T-helper 2 cell (primary cell): ENCODE measurements at regions not wholly inside any gene's neighbourhood (a gene's known extent, or its start where the extent isn't known, plus 50 kb on each side); places are given as distances from the start of the nearest gene placed in this dataset.

Source experiments
- DNase-seq, 5 experiments: peaks; one replicate each; pipeline versions ENCODE4 v3.0.0 to v3.0.0-alpha.2; 2012 to 2022

DNA sequence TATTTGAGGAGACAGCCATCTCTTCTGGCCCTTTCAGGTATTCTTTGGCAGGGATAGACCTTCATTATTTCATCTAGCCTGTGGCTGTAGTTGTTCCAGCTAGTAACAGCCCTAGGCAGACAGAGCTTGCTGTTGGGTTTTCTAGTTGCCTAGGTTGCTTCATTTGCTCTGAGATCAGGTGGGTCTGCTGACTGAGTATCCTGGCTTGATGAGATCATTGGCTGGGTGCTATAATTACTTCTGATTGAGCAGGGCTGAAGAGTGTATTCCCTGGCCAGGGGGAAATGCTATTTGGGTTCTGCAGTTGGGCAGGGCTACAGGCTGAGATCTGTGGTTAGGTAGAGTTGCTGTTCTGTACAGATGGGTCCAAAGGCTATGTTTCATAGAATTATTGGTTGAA is 456.1 kb downstream of the PSAT1 start:
- DNase-seq = no peak

DNA sequence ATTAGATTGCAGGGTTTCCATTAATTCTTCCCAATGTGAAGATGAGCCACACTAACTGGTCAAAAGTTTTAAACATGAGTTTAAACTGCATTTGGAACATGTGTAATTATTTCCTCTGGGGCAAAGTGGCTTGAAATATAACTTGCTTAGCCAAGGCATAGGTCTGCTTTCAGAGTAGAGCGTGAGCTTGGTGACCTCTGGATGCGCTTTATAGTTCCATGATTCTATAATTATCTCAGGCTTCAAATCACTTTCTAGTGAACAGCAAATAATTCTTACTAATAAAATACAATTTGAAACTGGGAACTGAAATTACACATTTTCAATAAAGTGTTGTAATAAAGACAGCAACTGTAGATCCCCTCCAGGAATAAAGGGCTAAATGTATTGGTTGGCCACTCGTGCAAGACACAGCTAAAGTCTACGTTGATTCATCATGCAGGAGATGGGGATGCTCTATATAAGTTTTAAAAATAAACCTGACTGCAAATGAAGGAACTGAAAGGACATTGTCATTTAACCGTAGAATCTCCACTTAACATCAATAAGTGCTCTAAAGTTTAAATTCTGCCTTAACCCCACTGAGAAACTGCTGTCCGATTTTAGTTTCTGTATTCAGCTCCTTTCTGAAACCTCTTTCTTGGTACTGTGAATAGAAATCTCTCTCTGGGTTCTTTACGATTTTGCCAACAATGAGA is 460.0 kb downstream of the PSAT1 start:
- no peak for DNase-seq

DNA sequence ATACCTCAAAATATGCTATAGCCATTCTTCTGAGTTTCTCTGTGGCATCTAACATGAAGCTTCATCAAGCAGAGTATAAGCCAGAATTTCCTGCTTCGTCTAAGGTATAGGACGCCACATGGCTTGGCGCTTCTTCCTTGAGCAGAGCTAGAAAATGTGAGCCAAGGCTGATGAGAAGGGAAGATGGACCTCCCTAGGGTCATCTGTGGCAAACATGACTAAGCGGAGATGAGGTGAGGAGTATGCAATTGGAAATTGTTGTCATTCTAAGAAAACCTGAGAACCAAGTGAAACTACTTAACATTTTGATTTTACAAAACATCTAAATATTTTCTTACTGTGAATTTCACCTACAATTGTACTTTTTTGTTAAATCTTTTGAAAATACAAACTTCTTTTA is 466.5 kb downstream of the PSAT1 start:
- DNase-seq = no peak

DNA sequence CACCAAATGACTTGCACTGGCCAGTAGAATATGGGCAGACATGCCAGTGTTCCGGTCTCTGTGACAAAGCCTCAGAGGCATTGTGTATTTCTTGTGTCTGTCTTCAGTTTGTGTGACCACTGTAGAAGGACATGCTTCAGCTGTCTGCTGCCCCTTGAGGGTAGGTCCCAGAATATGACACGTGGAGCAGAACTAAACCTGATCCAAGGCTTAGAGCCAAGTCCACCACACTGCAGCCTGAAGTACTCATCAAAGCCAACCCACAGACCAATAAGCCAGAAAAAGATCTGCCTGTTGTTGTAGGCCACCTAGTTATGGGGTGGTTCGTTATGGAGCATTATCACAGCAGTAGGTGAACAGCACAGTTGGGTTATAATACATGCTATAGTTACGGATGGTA is 468.9 kb downstream of the PSAT1 start:
- no peak for DNase-seq

DNA sequence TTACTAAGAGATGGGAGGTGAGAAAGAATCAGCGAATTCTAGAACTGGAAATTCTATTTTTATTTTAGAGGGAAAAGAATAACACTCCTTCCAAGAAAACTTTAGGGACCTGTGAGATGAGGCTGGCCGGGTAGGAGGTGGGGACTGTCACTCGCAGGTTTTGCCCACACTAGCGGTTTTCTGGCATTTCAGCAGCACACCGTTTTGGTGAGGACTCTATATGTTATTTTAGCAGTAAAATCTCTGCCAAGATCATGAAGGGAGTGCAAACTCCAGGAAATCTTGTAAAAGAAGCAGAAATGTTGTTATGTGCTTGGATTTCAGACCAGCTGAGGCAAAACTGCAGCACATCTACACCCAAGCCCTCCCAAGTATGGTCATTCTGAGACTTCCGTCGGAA is 470.6 kb downstream of the PSAT1 start:
- no peak for DNase-seq

DNA sequence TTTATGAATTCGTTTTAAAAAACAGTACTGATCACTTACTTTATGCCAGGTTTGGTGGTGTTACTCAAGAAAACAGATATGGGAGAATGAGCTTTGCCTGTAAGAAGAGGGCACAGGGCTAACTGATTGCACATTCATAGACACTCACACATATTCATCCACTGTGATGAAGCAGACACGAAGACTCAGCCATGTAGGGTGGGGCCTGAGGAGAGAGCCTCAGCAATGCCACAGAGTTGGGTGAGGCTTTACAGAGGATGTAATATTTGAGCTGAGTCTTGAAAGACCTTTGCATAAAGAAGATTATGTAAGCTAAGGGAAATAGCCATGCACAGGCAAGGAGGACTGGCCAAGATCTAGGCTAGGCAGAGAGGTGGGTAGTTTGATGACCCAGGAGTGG is 472.8 kb downstream of the PSAT1 start:
- DNase-seq = no peak

DNA sequence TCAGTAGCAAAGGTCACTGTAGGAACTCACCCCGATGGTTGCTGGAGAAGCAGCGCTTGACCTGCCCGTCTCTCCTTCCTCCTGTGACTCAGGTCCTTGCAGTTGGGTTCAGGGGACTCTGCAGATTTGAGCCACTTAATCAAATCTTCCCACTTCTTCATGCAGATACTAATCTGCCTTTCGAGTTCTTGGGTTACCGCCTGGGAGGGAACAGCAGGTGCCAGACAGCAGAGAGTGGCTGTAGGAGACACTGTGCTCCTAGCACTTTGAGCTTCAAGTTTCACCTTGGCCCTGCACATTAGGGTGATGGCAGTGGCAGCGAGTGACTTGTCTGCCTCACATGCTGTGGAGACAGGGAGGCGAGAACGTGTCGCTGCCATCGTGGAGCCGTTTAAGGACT is 478.3 kb downstream of the PSAT1 start:
- no peak for DNase-seq

DNA sequence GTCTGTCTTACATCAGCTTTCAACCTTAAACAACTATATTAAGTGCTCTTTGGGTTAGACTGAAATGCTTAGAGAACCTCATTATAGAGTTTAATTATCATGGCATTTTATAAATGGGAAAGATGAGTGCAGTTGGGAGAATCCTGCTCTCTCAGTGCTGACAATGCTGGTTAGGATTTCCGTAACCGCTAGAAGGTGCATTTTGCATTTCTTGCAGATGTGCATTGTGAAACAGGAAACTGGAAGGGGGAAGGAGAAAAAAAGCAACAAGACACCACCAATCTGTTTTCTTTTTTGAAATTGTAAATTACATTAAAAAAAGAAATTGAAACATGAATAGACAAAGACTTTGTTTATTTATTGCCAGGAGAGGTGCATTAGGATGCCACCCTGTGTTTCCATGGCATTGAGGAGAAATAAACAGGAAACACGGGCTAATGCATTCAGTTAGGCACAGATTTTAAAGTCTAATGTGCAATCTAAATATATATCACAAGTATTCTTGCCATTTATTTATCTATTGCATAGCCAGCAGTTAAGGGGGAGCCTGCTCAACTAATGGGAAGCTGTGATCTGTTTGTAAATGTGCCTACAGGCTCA is 478.9 kb downstream of the PSAT1 start:
- no peak for DNase-seq

DNA sequence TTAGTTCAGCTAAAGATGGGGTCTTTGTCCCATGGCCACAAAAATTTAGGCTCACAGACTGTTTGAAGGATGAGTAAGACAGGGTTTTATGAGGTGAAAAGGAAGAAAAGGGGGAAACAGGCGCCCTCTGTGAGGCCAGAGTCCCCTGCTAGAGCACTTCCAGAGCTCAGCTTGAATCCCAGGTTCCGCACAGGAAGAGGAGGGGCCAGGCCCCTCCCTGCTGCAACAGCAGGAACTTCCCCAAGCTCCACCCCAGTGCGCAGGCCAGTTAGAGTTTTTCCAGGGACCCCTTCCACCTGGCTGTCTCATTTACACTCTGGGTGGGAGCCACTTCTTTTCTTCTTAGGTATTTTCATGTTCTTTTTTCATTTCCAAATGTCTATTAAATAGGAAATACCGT is 480.8 kb downstream of the PSAT1 start:
- no peak for DNase-seq

DNA sequence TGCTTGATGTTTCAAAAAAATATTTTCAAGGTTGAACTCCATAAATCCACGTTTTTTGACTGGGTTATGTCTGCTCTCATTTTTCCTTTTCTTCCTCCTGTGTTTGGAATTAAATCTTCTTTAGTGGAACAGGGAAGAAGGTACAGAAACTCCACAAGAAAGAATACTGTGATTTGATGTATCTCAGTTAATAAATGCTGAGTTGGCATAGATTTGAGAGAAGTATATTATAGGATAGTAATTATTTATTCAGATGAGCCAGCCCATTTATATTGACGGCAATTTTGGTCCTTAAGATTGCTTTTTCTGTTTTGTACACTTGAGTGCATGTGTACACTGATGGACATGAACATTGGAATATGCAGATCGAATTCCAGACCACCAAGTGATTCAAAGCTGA is 481.4 kb downstream of the PSAT1 start:
- DNase-seq = no peak

DNA sequence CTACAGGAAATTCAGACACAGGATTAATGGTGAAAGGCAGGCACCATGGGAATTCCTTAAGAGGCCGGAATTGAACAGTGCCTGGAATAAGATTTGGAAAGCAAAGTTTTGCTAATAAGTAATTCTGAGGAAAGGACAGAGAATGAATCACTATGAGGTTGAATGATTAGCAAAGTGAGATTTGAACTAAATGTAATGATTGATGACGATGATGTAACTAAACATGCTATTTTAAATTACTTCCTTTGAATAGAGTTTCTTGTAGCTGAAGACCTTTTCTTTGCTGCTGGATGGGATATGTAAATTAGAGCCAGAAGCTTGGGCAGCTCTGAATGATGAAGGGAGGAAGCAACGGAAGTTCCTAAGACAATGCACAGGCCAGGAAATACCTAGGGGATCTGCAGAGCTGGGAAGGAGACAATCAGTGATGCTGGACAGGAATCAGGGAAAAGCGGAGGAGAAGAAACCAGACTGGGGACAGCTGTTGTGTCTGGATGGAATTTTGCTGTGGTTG is 482.0 kb downstream of the PSAT1 start:
- DNase-seq = no peak

DNA sequence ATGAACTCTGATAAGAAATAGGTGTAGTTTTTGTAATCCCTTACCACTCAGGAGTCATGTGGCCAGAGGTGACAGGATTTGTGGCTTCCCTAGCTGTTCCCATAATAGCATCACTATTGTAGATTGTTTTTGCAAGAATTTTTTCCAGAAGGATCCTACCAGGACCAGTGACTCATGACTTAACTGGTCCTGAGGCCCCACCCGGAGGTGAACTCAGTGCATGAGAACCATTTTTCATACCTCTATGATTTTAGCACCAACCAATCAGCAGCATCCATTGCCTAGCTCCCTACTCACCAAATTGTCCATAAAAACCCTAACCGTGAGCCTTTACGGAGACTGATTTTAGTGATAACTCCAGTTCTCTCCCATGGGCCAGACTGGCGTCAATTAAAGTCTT is 484.8 kb downstream of the PSAT1 start:
- no peak for DNase-seq

DNA sequence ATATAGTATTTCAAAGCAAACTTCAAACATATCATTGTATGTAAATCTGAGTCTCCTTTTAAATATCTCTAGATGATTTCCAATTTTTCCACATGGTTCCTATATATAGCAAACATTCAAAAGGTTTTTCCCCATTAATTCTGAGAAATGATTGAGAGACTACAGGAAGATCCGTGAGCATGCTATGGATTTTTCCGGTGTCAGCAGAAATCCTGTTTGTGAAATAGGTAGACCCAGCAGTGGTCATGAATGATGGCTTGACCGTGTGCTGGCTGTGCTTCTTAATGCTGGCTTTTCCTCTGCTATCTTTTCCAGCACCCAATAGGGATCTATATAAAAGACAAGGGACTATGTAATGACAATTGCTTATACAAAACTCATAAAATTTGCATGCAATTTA is 485.3 kb downstream of the PSAT1 start:
- DNase-seq = no peak

DNA sequence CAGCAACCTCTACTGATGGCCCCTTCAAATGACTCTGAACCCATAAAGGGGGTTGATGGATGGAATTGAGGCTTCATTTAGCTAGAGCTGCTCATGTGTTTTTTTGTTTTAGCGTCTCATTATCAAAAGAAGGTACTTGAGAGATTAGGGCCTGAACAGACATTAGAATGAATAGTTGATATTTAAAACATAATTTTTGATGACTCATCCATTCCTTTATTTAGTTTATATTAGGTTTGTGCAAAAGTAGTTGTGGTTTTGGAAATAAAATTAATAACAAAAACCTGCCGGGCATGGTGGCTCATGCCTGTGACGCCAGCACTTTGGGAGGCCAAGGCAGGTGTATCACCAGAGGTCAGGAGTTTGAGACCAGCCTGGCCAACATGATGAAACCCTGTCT is 485.9 kb downstream of the PSAT1 start:
- DNase-seq = no peak

DNA sequence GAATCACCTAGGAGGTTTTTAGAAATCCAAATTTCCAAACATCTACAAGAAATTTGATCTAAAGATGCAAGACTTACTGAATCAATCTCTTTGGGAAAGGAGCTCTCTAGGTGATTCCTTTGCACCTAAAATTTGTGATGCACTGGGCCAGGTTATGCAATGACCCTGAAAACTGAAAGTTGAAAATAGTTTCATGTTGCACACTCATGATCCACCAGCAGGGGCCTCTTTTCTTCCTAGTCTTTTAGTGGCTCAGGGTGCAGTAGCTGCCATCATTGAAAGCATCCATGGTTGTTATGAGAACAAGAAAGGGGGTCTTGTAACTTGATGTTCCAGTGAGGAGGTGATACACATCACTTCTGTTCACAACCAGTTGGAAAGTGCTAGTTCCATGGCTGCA is 486.8 kb downstream of the PSAT1 start:
- no peak for DNase-seq

DNA sequence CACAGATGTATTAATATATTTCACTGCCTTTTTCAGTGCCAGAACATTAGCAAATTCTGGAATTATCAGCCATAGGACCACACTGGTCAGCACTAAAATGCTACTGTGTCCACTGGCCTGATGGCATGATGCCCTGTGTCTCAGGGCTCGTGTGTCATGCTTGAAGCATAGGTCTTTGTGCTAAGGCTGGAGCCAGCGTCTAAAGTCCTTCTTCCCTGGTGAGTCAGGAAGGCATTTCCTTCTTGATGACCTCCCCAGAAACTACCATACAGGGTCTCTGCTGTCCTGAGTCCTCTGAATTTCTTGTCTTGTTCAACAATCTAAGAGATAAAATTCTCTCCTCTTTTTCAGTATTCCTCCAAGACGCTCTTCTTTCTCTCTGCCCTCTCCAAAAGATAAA is 489.9 kb downstream of the PSAT1 start:
- DNase-seq = no peak

DNA sequence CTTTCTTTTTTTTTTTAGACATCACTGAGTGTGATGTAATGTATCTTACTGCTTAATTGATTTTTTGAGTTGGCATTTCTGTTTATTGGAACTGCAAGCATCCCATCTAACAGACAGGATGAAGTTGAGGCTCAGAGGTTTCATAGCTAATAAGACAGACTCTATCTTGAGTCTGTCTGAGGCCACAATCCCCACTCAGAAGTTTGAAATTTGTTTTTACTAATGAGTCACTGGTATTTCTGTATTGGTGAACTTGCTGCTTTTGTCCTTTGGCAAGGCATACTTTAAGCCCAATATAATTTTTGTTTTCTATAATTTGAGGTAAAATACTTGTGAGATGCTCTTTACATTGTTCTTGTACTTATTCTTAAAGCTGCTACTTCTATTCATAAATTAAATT is 491.2 kb downstream of the PSAT1 start:
- DNase-seq = no peak

DNA sequence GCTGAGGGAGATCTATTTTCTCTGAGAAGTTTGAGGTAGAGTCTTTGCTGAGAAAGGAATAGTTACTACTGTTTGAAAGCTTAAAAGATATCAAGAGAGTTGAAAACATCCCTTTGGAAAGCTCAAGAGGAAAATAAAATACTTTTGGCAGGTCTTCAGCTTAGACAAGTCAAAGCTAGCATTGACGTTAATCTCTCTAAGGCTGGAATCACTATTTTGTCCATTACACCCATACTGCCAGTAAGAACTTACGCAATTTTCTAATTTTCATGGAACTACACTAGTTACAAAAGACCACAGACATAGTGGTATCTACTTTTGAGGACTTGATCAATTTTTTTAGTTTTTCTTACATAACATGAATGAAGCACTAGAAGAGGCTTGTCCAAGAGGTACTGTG is 494.9 kb downstream of the PSAT1 start:
- no peak for DNase-seq

DNA sequence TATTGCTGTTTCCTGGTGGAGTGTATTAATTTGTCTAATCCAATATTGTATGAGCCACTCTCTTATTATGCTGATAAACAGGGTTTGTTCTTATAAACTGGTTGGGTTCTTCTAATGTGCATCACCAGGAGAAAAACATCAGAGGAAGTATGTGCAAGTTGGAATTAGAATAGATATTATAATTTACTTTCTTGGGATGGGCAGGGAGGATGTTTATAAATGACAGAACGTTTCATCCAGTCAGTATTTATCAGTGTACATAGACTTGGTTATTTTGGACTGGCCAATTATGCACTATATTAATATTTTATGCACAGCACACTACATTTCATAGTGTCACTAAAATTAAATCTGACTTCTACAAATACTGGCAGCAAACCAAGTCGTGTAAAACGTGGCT is 495.8 kb downstream of the PSAT1 start:
- DNase-seq = no peak

DNA sequence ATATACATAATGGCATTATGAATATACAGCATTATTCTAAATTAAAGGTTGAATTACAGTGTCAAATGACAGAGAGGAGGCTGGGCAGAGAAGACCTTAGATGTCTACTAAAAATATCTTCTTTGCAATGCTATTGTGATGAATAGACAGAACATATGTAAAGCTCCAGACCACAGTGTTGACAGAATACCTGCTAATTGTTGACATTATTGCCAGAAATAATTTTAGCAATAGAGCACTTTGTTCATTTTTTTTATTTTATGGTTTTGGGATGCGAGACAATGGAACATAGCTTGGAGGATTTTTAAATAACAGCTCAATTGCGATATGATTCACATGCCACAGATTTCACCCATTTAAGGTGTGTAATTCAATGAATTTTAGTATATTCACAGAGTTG is 508.8 kb downstream of the PSAT1 start:
- DNase-seq = no peak

DNA sequence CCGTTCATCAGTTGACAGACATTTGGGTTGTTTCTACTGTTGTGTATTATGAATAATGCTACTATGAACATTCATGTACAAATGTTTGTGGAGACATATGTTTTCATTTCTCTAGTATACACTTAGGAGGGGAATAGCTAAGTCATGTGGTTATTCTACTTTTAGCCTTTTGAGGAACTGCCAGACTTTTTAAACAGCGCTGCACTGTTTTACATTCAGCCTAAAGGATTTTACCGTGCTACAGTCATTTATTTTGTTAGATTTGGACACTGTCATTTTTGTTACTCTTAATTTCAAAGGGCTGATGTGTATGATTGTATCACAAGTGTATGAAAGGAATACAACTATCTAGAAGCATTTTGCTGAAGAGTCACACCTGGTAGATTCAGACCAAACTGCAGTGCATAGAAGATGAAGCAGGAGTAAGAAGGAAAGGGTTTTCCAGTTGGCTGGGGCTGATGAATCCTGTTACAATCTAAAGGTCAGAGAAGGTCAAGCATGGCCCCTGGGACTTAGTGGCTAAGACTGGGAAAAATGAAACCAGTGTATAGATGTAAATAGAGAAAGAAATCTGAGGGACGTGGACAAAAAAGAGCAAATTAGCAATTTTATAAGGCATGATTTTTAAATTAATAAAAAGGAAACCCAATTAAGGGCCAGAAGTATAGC is 509.7 kb downstream of the PSAT1 start:
- DNase-seq = no peak

DNA sequence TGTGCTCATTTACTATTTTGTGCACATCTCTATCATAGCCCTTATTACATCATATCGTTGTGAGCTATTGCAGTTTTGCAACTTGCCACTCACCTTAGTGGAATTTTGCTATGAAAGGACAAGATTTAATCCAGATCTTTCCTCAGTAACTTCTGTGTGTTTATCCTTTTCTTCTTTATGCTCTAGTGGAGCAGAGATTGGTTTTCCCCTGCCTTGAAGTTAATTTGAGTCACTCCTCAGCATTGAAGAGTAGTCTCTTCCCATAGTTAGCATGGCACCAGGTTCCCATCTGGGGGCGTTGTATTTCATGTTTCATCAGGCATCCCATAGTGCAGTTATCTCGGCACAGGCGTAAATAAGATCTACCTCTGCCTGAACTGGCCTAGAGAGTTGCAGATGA is 510.4 kb downstream of the PSAT1 start:
- DNase-seq = no peak

DNA sequence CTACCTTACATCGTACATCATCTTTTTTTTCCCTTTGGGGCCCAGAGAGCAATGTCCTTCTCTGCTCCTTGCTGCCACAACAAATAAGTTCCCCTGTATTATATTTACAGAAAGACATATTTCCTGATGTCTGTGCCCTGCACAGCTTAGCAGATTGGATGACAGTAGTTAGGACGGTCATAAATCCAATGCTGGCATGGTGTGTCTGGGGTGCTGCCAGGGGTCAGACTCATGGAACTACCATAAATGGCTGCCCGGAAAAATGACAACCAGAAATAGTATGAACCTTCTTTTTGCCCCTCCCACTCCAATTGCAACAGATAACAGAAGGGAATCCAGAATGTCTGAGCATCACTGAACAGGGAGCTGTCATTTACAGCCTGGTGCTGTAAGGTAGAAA is 511.1 kb downstream of the PSAT1 start:
- DNase-seq = no peak

DNA sequence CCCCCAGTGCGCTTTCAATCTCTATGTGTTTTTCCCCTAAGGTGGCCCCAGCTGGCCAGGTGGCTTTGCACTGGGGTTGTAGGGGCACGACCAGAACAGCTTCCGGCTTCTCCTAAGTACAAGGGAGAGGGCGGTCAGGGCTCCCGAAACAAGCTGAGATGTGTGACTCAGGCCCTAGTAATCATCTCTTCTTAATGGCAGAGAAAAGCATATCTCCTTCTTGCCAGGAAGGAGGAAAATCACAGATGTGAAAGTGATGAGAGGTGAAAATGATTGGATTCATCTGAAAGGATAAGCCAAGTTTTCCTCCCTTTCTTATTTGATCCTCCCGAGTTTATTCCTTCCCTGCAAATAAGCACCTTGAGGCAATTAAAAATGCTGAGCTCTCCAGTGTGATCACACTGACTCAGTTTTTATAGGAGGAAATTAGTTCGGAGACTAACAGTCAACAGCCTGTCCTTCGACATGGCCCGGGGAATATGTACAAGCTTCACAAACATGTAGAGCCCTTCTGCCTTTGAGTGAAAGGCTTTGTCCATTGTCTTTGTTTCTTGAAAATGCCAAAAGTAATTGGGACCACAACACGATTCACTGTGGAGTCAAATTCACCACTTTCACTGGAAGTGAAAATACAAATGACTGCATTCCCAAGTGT is 514.8 kb downstream of the PSAT1 start:
- DNase-seq = no peak
